ENCODE measurements at regions not wholly inside any gene's neighbourhood (a gene's known extent, or its start where the extent isn't known, plus 50 kb on each side); places are given as distances from the start of the nearest gene placed in this dataset.

DNA sequence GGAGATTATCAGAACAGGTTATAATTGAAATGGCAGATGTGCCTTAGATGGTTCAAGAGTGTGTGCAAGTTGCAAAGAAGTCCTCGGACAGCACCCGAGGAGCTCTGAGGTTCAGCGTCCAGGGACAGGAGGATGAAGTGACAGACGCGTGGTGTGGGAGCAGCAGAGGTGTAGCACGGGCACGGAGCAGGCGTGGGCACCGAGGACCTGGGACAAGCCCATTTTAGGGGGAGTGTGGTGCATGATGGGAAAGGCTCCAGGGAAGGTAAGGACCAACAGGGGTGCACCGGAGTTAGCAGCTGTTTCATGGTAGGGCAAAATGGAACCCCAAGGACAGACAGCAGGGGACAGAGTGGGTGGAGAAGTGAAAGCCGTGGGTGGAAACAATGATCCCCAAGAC, 56.3 kb upstream of the BACE2 start:
- H3K36me3 ChIP-seq (replicated peaks; ENCODE audit: insufficient read depth, low read depth), result no peaks in the 10 kb centered on the region
- H3K27ac ChIP-seq, result no peak overlapping the region
- H3K27me3 ChIP-seq, result peaks cover 3% of the 10 kb centered on the region
- DNase-seq (ENCODE audit: low spot score), result no peak
- no peak overlapping the region for H3K4me2 ChIP-seq
- H3K4me3 ChIP-seq, result no peak overlapping the region
- no peaks in the 10 kb centered on the region for H4K20me1 ChIP-seq (ENCODE audit: insufficient read depth, poor library complexity, severe bottlenecking)
- TF ChIP-seq, protein P1, sequence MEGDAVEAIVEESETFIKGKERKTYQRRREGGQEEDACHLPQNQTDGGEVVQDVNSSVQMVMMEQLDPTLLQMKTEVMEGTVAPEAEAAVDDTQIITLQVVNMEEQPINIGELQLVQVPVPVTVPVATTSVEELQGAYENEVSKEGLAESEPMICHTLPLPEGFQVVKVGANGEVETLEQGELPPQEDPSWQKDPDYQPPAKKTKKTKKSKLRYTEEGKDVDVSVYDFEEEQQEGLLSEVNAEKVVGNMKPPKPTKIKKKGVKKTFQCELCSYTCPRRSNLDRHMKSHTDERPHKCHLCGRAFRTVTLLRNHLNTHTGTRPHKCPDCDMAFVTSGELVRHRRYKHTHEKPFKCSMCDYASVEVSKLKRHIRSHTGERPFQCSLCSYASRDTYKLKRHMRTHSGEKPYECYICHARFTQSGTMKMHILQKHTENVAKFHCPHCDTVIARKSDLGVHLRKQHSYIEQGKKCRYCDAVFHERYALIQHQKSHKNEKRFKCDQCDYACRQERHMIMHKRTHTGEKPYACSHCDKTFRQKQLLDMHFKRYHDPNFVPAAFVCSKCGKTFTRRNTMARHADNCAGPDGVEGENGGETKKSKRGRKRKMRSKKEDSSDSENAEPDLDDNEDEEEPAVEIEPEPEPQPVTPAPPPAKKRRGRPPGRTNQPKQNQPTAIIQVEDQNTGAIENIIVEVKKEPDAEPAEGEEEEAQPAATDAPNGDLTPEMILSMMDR (IDR thresholded peaks at IDR 0.05; ENCODE audit: poor library complexity), result no peak
- TF ChIP-seq EZH2phosphoT487 (IDR thresholded peaks at IDR 0.05; ENCODE audit: low read depth, severe bottlenecking, unreplicated experiment) (no peak), EZH2 (IDR thresholded peaks at IDR 0.05; ENCODE audit: borderline replicate concordance) (no peak)
- 94% methylated on average over 11 of the region's 11 CpGs for whole genome bisulfite sequencing (ENCODE audit: low lambda C conversion rate, missing lambda C conversion rate)
- no peaks in the 10 kb centered on the region for H3K9me3 ChIP-seq (ENCODE audit: low read depth)
- no peaks in the 10 kb centered on the region for H3K79me2 ChIP-seq
- no peak overlapping the region for H2AFZ ChIP-seq
- peaks cover 4% of the 10 kb centered on the region for H3K4me1 ChIP-seq (ENCODE audit: insufficient read depth)
- H3K9me2 ChIP-seq (replicated peaks; ENCODE audit: insufficient read depth), result no peaks in the 10 kb centered on the region

DNA sequence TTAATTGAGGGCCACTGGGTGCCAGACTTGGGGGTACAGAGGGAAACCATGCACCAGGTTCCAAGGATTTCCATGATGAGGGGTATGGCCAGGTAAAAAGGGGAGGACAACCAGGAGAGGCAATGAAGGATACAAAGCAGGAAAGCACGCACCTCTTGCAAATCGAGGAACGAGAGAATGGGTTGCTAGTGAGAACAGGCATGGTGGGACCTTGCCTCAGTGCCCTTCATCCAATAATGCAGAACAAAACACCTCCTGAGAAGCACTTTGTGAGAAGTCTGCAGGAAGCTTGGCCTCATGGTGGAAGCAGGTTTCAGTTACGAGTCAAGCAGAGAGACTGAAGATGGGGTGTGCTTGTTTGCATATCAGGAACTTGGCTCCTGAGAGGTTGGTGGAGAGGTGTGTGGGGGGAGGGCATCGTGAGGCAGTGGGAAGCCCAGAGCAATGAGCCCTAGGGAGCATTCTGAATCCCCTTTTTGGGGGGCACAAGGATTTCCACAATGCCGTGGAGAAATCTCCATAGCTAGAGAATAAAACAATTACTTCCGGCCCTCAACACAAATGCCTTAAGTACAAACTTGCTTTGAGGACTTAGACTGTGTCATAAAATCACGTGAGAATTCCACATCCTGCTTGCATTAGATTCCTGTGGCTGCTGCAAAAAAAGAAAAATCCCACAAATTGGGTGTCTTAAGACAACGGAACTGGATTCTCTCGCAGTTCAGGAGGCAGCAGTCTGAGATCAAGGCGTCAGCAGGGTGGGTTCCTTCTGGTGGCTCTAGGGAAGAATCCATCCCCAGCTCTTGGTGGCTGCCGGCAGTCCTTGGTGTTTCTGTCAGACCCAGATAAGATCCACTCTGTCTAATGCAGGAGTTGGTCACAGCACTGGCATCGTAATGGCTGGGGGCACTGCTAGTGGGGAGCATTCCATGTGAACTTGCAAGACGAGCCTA, 54.9 kb upstream of the BACE2 start:
- no peak overlapping the region for H3K4me3 ChIP-seq
- H3K9me2 ChIP-seq (replicated peaks; ENCODE audit: insufficient read depth), result no peaks in the 10 kb centered on the region
- WGBS (ENCODE audit: low lambda C conversion rate, missing lambda C conversion rate), result 34% methylated on average over 14 of the region's 14 CpGs
- peak overlapping the region; percentile 41 for H2AFZ ChIP-seq
- H3K36me3 ChIP-seq (replicated peaks; ENCODE audit: insufficient read depth, low read depth), result no peaks in the 10 kb centered on the region
- TF ChIP-seq EZH2 (IDR thresholded peaks at IDR 0.05; ENCODE audit: borderline replicate concordance) (no peak), EZH2phosphoT487 (IDR thresholded peaks at IDR 0.05; ENCODE audit: low read depth, severe bottlenecking, unreplicated experiment) (no peak)
- TF ChIP-seq, protein P1 (IDR thresholded peaks at IDR 0.05; ENCODE audit: poor library complexity), result no peak
- no peaks in the 10 kb centered on the region for H3K79me2 ChIP-seq
- peak overlapping the region; percentile 51 for H3K27ac ChIP-seq
- H3K4me1 ChIP-seq (ENCODE audit: insufficient read depth), result peaks cover 4% of the 10 kb centered on the region
- H4K20me1 ChIP-seq (ENCODE audit: insufficient read depth, poor library complexity, severe bottlenecking), result no peaks in the 10 kb centered on the region
- H3K9me3 ChIP-seq (ENCODE audit: low read depth), result no peaks in the 10 kb centered on the region
- DNase-seq (ENCODE audit: low spot score), result peak; percentile 74
- H3K27me3 ChIP-seq, result peaks cover 3% of the 10 kb centered on the region
- peak overlapping the region; percentile 55 for H3K4me2 ChIP-seq

DNA sequence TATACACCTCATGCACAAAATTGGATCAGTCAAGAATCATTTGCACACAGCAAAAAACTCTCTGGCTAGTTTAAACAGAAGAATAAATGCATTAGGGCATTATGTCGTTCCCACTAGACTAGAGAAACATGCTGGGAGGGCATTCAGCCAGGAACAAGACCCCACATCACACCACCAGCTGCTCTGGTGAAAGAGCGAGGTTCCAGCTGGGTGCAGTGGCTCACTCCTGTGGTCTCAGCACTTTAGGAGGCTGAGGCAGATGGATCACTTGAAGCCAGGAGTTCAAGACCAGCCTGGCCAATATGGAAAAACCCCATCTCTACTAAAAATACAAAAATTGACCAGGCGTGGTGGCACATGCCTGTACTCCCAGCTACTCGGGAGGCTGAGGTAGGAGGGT, 52.1 kb upstream of the BACE2 start:
- Histone ChIP-seq H3K36me3 (replicated peaks; ENCODE audit: insufficient read depth, low read depth) (no peaks in the 10 kb centered on the region), H3K27ac (no peak overlapping the region), H3K27me3 (no peaks in the 10 kb centered on the region), H3K4me3 (no peak overlapping the region), H4K20me1 (ENCODE audit: insufficient read depth, poor library complexity, severe bottlenecking) (no peaks in the 10 kb centered on the region), H3K9me3 (ENCODE audit: low read depth) (no peaks in the 10 kb centered on the region), H3K79me2 (no peaks in the 10 kb centered on the region), H2AFZ (no peak overlapping the region), H3K4me2 (no peak overlapping the region), H3K4me1 (ENCODE audit: insufficient read depth) (peaks cover 4% of the 10 kb centered on the region), H3K9me2 (replicated peaks; ENCODE audit: insufficient read depth) (no peaks in the 10 kb centered on the region)
- no peak for DNase-seq (ENCODE audit: low spot score)
- TF ChIP-seq EZH2 (IDR thresholded peaks at IDR 0.05; ENCODE audit: borderline replicate concordance) (no peak), EZH2phosphoT487 (IDR thresholded peaks at IDR 0.05; ENCODE audit: low read depth, severe bottlenecking, unreplicated experiment) (no peak)
- TF ChIP-seq, protein P1 (IDR thresholded peaks at IDR 0.05; ENCODE audit: poor library complexity), result no peak
- 83% methylated on average over 4 of the region's 4 CpGs for WGBS (ENCODE audit: low lambda C conversion rate, missing lambda C conversion rate)

All from hepatocyte (in vitro differentiated cells).